Activated T-cell treated with anti-CD3 and anti-CD28 coated beads for 24 hours (primary cell): ENCODE measurements at regions not wholly inside any gene's neighbourhood (a gene's known extent, or its start where the extent isn't known, plus 50 kb on each side); places are given as distances from the start of the nearest gene placed in this dataset.
"Not testable (repeated sequence)": the region's sequence is repeated elsewhere in the genome, so short reads cannot be mapped to it uniquely, and the experiment has no call there.

ENCODE experiments used
- DNase-seq: peaks from one replicate; pipeline ENCODE4 v3.0.0-alpha.2; 2020; ENCODE audit warnings: low read depth

DNA sequence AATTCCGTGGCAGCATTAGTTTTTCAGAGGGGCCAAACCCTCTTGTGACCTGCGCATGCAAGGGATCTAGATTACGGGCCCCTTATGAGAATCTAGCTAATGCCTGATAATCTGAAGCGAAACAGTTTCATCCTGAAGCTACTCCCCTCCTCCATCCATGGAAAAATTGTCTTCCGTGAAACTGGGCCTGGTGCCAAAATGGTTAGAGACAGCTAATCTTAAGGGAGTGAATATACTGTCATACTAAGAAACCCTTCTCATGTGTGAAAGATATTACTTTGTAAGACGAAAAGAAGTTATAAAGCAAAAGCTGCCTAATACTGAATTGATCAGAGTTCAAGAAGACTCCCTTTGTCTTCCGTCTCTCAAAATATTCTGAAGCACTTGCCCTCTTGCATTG, 166.3 kb downstream of the DUSP10 start:
- DNase-seq = no peak

DNA sequence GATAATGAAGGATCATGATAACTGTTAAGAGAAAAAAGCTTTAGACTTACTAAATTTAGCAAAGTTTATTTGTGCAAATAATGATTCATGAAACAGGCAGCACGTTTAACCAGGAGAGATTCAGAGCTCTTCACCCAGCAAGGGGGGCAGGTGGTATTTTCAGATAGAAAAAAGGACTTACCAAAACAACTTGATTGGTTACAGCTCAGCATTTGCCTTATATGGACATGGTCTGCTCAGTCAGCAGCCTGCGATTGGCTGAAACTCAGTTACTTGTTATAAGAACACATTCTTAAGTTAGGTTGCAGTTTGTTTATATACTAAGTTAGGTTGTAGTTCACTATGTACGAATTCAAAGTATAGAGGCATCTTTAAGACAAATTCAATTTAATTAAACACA, 165.6 kb downstream of the DUSP10 start:
- no peak for DNase-seq

DNA sequence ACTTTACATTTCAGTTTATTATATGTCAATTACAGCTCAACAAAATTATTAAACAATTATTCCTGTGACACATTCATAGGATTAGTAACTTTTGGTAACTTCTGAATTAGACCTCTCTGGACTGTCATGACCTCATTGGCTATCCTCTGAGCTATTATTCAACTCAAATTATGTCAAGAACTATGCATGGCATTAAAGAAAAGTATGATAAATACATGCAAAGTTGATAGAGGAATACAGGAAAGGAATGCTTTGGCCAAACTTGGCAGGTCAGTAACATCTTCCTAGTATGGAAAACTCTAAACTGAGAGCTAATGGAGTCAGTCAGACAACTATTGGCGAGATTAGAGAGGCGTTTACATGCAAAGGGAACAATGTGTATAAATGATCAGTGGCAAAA, 158.4 kb downstream of the DUSP10 start:
- DNase-seq = no peak

DNA sequence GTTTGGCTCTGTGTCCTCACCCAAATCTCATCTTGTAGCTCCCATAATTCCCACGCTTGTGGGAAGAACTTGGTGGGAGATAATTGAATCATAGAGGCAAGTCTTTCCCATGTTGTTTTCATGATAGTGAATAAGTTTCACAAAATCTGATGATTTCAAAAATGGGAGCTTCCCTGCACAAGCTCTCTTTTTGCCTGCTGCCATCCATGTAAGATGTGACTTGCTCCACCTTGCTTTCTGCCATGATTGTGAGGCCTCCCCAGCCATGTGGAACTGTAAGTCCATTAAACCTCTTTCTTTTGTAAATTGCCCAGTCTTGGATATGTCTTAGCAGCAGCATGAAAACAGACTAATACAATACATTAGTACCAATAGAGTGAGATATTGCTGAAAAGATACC, 154.9 kb downstream of the DUSP10 start:
- not testable (repeated sequence) for DNase-seq

DNA sequence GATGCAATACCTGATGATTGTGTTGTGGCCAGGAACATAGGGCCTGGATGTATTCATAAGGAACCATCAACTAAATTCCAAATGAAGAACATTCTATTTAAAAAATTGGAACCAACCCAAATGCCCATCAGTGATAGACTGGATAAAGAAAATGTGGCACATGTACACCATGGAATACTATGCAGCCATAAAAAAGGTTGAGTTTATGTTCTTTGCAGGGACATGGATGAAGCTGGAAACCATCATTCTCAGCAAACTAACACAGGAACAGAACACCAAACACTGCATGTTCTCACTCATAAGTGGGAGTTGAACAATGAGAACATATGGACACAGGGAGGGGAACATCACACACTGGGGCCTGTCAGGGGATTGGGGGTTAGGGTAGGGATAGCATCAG, 150.6 kb downstream of the DUSP10 start:
- DNase-seq = not testable (repeated sequence)

DNA sequence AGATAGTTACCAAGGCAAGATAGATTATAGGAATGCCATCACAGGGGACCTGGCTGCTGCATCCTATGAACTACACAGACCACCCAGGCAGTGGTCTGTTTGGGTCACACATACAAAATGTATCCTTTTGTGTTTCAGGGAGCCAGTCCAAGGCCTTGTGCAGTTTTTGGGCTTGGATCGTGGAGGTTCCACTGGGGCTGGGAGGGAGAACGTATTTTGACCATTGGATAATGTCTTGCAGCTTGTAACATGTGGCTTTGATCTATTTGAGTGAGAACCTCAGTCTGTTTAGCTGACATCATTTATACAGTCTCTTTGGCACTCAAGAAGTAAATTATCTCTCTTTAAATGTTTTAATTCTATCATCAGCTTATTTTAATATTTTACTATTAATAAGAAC, 147.3 kb downstream of the DUSP10 start:
- no peak for DNase-seq

DNA sequence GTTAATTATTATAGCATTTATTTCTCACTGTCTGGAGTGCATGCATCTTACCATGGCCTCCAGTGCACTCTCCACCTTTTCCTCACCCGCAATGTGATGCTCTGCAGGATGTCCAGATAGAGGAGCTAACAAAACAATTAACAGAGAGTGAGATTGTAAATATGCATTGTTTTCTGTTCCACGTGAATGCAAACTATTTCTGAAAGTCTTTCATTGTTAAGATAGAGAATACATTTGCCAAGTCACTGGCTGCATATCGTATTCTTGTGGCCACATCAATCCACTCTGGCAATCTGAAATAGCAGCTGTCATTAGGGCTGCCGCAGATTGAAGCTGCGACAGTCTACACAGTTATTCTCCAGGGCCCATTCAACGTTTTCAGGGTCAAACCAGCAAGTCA, 143.8 kb downstream of the DUSP10 start:
- no peak for DNase-seq

DNA sequence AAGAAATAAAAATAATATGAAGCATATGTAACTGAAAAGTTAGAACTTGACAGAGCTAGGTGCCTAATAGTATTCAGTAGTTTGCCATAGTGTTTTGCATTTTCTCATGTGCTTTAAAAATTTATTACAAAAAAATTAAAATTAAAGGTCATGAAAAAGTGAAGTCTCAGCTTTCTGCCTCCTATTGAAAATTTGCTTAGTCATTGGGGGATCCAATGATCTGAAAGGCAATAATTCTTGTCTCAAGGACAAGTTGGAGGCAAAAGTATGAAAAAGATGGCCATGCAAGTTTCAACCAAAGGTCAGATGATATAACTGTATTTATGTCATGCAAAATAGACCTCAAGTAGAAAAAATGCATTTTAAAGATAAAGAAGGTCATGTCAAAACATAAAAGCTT, 140.7 kb downstream of the DUSP10 start:
- DNase-seq = no peak

DNA sequence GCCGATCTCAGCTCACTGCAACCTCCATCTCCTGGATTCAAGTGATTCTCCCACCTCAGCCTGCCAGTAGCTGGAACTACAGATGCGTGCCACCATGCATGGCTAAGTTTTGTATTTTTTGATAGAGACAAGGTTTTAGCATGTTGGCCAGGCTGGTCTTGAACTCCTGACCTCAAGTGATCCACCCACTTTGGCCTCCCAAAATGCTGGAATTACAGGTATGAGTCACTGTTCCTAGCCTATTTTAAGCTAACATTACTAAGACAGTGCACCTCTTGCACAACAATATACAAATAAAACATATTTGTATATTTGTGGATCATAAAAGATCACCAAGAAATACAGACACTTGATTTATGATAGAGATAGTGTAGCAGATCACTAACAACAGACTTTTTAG, 139.1 kb downstream of the DUSP10 start:
- no peak for DNase-seq

DNA sequence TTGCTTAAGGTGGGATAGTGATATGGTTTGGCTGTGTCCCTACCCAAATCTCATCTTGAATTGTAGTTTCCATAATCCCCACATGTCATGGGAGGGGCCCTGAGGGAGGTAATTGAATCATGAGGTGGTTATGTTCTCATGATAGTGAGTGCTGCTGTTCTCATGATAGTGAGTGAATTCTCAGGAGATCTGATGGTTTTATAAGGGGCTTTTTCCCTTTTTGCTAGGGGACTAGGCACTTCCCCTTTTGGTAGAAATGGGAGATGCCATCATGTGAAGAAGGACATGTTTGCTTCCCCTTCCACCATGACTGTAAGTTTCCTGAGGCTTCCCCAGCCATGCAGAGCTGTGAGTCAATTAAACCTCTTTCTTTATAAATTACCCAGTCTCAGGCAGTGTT, 137.5 kb downstream of the DUSP10 start:
- not testable (repeated sequence) for DNase-seq

DNA sequence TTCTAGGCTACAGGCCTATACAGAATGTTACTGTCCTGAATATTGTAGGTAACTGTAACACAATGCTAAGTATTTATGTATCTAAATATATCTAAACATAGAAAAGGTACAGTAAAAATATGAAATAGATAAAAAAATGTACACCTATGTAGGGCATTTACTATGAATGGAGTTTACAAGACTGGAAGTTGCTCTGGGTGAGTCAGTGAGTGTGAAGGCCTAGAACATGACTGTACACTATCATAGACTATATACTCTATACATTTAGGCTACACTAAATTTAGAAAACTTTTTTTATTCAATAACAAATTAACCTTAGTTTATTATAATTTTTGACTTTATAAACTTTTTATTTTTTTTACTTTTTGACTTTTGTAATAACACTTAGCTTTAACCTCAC, 136.9 kb downstream of the DUSP10 start:
- DNase-seq = no peak

DNA sequence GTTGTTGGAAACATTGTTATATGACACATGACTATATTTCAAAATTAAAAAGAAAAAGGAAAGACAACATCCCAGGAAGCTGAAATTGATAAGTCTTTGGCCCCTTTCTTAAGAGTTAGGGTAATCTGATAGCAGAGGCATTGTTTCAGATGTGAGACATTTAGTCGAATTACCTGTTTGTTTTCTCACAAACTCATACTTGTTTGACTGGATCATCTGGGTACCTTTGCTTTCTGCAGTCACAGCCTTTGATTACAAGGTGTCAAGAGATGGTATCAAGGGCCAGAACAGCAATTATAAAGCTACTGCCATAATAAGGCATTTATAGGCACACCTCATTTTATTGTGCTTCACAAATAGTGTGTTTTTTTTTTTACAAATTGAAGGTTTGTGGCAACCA, 136.3 kb downstream of the DUSP10 start:
- DNase-seq = no peak

DNA sequence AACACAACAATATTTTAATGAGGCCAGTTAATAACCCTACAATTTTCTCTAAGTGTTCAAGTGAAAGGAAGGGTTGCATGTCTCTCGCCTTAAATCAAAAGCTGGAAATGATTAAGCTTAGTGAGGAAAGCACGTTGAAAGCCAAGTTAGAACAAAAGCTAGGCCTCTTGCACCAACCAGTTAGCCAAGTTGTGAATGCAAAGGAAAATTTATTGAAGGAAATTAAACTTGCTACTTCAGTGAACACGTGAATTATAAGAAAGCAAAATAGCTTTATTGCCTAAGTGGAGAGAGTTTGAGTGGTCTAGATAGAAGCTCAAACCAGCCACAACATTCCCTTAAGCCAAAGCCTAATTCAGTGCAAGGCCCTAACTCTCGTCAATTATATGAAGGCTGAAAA, 135.6 kb downstream of the DUSP10 start:
- no peak for DNase-seq

DNA sequence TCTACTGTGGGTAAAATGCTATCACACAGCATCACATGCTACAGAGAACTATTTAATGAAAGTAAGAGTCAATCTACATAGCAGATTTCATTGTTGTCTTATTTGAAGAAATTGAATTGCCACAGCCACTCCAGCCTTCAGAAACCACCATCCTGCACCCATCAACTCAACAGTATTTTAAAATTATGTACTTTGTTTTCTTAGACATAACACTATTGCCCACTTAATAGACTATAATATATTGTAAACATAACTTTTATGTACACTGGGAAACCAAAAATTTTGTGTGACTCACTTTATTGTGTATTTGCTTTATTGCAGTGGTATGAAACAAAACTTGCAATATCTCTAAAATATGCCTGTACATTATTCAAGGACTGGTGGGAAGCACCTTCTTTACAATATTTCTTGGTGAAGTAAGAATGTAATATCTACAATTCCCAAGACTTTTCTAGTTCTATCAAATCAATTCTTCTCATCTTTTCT, 133.0 kb downstream of the DUSP10 start:
- no peak for DNase-seq

DNA sequence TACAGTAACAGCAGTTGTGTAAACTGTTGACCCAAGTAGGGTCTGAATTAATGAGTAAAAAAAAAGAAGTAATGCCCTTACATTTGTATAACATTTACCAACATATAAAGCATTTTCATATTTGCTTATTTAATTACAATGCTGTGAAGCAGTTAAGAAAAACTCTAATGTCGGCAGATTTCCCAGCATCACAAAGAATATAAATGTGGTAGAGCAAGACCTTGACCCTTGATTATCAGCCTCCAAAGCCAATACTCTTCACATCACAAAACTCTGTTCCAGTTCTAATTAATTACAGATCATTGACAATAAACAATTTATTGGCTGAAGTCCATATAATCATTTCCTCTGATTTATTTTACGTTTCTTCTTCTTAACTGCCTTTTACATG, 130.2 kb downstream of the DUSP10 start:
- DNase-seq = no peak

DNA sequence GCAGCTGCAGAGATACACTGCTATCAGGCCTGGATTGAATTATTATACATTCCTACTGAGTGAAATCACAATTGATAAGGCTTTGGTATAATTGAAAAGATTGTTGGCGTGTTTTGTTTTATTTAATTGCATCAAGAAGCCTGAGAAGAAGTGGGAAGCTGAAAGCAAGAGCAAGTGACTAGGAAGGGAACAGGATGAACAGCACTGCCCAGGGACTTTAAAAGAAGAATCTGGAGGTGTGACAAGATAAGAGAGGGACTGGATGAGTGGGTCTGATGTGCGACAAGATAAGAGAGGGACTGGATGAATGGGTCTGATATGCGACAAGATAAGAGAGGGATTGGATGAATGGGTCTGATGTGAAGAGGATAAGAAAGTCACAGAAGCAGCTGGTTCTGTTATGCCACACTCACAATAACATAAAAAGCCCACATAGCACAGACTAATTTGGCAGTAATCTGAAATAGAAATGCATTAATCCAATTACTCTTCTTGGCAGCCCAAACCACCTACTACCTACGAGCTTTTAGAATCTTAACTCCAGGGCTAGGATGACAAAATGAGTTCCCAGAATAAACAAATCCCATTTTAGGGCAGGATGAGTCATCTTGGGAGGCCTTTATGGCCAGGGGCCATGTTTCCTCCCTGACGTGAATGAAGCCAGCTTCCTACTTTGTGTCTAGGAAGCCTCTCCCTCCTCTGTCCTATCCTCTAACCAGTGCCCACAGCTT, 129.7 kb downstream of the DUSP10 start:
- DNase-seq = no peak

DNA sequence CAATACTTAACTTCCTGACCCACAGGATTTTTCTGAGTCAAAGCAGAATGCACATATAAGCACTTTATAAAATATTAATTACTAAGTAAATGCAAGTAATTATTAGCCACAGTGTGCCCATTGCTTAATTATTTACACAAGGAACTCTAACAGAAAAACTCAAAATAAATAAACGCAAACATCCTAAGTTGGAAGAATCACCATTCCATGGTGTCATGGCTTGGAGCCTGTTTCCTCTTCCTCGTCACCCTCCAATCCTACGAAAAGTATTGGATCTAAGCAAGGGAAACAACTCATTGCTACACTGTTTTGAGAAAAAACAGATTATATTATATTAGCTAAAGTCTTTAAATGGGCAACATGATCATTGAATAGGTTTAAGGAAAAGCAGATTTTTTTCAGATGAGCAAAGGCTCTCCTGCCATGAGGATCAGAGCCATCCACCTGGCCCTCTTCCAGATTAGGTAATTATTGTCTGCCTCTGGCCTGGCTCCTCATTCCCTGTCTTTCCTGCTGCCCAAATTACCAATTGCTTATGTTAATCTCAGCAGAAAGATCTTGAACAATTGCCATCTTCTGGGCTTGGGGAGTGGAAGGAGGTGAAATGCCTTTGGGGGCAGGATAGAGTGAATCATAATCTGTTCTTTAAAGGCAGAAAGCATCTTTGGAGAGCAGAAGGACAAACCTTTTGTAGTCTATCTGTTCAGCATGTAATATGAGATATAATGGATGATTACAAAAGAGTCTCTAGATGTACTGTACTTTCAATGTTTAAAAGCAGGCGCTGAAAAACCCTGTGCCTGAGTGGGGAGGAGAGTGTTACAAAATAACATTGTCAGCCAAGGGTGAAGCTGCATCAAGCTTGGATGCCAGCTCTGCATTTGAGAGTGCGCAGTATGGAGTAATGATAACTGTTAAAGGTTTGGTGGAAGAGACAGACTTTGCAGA, 121.2 kb downstream of the DUSP10 start:
- DNase-seq = no peak

DNA sequence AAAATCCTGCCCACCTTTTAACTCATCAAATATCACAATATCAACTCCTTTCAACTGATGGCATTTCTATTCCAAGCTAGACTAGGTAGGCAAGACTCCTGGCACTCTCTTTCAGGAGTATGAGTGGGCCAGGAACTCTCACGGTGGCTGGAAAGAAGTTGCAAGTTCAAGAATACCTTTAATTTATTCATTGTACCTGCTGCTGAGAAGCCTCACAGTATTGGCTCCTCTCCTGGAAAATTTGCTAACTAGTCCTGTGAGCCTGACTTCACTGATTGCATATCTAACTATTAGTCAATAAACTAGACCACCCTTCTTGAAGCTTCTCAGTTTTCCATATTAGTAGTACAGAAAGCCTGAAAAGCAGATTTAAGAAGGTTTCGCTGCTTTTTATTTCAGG, 120.2 kb downstream of the DUSP10 start:
- no peak for DNase-seq

DNA sequence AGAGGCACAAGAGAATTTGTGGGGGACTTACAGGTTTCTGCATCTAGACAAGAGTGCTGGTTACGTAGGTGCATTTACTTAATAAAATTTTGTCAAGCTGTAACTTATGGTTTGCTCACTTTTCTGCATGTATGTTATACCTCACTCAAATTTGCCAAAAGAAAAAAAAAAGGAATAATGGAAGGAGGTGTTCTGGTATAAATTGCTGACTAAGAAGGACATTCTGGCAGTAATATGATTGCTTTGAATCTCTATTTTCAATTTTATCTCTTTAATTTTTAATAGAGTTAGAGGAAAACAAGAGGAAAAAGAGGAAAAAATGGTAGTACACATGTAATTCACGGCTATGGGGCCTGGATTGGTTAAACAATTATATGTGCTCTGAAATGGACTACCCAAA, 119.5 kb downstream of the DUSP10 start:
- no peak for DNase-seq

DNA sequence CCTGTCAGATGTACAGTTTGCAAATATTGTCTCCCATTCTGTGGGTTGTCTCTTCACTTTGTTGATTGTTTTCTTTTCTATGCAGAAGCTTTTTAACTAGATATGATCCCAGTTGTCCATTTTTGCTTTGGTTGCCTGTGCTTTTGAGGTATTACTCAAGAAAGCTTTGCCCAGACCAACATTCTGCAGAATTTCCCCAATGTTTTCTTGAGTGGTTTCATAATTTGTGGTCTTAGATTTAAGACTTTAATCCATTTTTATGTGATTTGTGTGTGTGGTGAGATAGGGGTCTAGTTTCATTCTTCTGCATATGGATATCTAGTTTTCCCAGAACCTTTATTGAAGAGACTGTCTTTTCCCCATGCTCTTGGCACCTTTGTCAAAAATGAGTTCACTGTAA, 116.9 kb downstream of the DUSP10 start:
- no peak for DNase-seq

DNA sequence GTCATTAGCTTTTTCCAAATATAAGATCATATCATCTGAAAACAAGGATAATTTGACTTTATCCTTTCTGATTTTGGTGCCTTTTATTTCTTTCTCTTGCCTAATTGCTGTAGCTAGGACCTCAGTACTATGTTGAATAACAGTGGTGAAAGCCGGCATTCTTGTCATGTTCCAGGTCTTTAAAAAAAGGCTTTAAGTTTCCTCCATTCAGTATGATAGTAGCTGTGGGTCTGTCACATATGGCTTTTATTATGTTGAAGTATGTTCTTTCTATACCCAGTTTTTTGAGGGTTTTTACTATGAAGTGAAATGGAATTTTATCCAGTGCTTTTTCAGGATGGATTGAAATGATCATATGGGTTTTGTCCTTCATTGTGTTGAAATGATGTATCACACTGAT, 115.8 kb downstream of the DUSP10 start:
- DNase-seq = no peak

DNA sequence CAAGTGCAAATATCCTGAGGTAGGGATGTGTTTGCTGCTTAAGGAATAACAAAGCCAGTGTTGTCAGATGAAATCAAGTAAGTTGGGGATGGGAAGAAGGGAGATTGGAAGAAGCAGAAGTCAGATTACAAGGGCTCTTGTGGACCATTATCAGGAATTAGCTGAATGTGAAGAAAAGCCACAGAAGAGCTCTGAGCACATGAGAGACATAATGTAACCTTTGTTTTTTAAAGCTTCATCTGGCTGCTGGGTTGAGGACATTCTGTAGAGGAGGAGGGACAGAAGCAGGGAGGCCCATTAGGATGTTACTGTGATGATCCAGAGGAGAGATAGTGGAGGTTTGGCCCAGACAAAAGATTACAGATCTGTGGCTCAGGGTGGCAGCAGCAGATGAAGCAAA, 111.7 kb downstream of the DUSP10 start:
- no peak for DNase-seq

DNA sequence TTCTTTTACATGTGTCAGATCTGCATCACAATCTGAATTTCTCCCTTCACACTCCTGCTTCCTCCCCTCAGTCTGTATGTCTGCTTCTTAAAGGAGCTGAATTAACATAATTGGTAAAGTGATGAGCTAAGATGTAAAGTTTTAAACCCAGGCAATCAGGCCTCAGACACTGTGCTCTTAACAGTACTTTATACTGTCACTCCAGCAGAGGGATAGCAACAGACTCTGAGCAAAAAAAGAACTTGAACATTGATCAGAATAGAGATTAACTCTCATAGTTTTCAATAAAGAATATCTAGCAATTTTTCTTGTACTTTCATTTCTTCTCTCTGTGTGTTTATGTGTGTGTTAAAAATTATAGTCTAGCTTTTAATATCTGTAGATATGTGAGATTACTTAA, 110.3 kb downstream of the DUSP10 start:
- no peak for DNase-seq
